ENCODE measurements at regions not wholly inside any gene's neighbourhood (a gene's known extent, or its start where the extent isn't known, plus 50 kb on each side); places are given as distances from the start of the nearest gene placed in this dataset.

DNA sequence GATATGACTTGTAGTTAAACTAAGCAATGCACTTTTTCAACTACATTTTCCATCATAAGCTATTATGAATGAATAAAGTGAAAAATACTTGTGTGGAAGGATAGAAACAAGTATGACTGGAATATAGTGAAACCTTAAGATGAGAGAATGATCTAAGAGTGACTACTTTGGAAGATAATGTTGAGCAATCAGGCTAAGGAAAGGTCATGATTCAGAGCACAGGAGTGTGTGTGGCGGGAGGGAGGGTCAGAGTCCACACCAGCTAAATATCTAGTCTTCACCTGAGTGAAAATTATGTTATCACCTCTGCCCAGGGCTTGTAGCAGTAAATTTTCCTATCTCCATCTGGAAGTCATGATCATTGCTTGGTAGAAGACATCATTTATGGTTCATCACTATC, 833.4 kb upstream of the ATXN8OS start:
- DNase-seq (ENCODE audit: low read depth in 2 of 2), result no peak
- Histone ChIP-seq H3K4me3 (replicated peaks in 1 of 4; ENCODE audit: control extremely low read depth in 1 of 4, insufficient read depth in 1 of 4, low read depth in 3 of 4, low read length in 4 of 4) (no peak overlapping the region), H4K20me1 (ENCODE audit: control insufficient read depth, extremely low read depth, insufficient read depth, low read length) (no peaks in the 10 kb centered on the region), H3K4me1 (ENCODE audit: control insufficient read depth, extremely low read depth, insufficient read depth, low read length) (no peaks in the 10 kb centered on the region), H3K9ac (ENCODE audit: insufficient read depth, low read length) (no peak overlapping the region), H3K9me3 (ENCODE audit: control insufficient read depth, insufficient read depth, low read depth, low read length) (no peaks in the 10 kb centered on the region), H3K79me2 (ENCODE audit: control insufficient read depth, insufficient read depth, low read length) (no peaks in the 10 kb centered on the region), H3K36me3 (ENCODE audit: control insufficient read depth, insufficient read depth, low read length) (no peaks in the 10 kb centered on the region), H3K27ac (ENCODE audit: insufficient read depth, low read length) (no peak overlapping the region), H2AFZ (ENCODE audit: low read length) (no peak overlapping the region), H3K4me2 (ENCODE audit: extremely low read depth, insufficient read depth, low read length) (no peak overlapping the region), H3K27me3 (ENCODE audit: control insufficient read depth, insufficient read depth, low read length) (no peaks in the 10 kb centered on the region)
- TF ChIP-seq, protein P1, sequence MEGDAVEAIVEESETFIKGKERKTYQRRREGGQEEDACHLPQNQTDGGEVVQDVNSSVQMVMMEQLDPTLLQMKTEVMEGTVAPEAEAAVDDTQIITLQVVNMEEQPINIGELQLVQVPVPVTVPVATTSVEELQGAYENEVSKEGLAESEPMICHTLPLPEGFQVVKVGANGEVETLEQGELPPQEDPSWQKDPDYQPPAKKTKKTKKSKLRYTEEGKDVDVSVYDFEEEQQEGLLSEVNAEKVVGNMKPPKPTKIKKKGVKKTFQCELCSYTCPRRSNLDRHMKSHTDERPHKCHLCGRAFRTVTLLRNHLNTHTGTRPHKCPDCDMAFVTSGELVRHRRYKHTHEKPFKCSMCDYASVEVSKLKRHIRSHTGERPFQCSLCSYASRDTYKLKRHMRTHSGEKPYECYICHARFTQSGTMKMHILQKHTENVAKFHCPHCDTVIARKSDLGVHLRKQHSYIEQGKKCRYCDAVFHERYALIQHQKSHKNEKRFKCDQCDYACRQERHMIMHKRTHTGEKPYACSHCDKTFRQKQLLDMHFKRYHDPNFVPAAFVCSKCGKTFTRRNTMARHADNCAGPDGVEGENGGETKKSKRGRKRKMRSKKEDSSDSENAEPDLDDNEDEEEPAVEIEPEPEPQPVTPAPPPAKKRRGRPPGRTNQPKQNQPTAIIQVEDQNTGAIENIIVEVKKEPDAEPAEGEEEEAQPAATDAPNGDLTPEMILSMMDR (conservative IDR thresholded peaks at IDR 0.05 in 1 of 2, IDR thresholded peaks at IDR 0.05 in 1 of 2; ENCODE audit: low read depth in 1 of 2, low read length in 2 of 2), result no peak
- no peak for TF ChIP-seq EZH2 (IDR thresholded peaks at IDR 0.05; ENCODE audit: low read length, missing control alignments)

DNA sequence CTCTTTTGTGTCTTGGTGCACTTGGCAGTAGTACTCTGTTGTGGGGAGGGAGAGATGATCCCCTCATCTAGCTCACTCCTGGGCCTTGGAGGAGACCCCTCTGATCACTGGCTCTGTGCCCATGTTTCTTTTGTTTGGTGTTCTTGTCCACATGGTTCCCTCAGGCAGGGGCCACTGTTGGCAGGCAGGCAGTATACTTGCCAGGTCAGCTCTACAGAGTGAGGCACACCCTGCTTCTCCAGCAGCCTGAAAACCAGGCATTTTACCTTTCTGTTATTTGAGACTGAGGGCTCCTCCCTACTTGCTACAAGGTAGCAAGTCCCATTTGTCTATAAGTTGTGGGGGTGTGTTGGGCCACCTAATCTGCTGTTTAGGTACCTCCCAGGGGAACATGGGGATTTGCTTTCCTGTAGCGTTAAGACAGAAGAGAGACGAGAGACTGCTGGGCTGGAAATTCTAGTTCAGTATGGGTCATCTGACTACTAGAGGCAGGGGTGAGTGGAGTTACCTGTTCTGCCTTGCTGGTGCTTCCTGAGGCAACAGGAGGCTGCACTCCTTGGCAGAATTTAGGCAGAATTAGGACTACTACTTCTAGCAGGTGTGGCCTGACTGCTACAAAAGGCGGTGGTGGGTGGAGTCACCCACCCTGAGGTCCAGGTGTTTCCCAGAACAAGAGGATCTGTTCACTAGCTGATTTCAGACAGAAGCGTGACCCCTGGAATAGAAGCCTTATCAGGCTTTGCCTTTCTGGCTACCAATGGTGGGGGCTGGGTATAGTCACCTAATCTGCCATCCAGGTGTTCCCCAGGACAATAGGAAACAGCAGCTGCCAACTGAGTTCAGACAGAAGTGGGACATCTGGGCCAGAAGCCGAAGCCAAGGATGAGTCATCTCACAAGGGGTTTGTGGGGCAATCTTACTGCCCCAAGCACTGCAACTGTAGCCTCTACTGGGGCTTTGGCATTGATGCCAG, 843.0 kb upstream of the ATXN8OS start:
- H3K27ac ChIP-seq (ENCODE audit: insufficient read depth, low read length), result no peak overlapping the region

DNA sequence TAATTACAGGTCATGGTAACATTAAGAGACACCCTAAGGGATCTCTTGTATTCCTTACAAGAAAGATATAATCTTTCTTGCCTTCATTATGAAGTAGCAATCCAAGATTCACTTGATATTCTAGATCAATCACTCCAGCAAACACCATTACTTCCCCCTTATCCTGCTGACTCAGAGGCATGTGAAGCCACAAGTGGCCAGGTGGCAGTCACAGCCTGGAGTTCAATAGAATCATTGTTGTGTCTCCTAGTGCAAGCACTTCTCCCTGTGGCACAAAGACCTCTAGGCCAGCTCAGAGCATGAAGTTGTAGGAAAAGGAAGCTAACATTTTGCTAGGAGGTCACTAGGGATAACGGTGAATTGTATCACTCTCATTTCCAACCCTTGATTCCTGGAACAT, 864.3 kb upstream of the ATXN8OS start:
- H3K9ac ChIP-seq (ENCODE audit: insufficient read depth, low read length), result no peak overlapping the region
- TF ChIP-seq EZH2 (IDR thresholded peaks at IDR 0.05; ENCODE audit: low read length, missing control alignments), result no peak
- no peaks in the 10 kb centered on the region for H3K9me3 ChIP-seq (ENCODE audit: control insufficient read depth, insufficient read depth, low read depth, low read length)
- no peak overlapping the region for H2AFZ ChIP-seq (ENCODE audit: low read length)
- no peak overlapping the region for H3K4me2 ChIP-seq (ENCODE audit: extremely low read depth, insufficient read depth, low read length)
- H3K4me3 ChIP-seq (replicated peaks in 1 of 4; ENCODE audit: control extremely low read depth in 1 of 4, insufficient read depth in 1 of 4, low read depth in 3 of 4, low read length in 4 of 4), result no peak overlapping the region
- no peaks in the 10 kb centered on the region for H3K79me2 ChIP-seq (ENCODE audit: control insufficient read depth, insufficient read depth, low read length)
- H3K27me3 ChIP-seq (ENCODE audit: control insufficient read depth, insufficient read depth, low read length), result no peaks in the 10 kb centered on the region
- no peak for DNase-seq (ENCODE audit: low read depth in 2 of 2)
- no peaks in the 10 kb centered on the region for H3K4me1 ChIP-seq (ENCODE audit: control insufficient read depth, extremely low read depth, insufficient read depth, low read length)
- H4K20me1 ChIP-seq (ENCODE audit: control insufficient read depth, extremely low read depth, insufficient read depth, low read length), result no peaks in the 10 kb centered on the region
- no peak overlapping the region for H3K27ac ChIP-seq (ENCODE audit: insufficient read depth, low read length)
- no peaks in the 10 kb centered on the region for H3K36me3 ChIP-seq (ENCODE audit: control insufficient read depth, insufficient read depth, low read length)

More for the DNA sequence above, 843.0 kb upstream of the ATXN8OS start:
- H4K20me1 ChIP-seq (ENCODE audit: control insufficient read depth, extremely low read depth, insufficient read depth, low read length), result no peaks in the 10 kb centered on the region
- no peaks in the 10 kb centered on the region for H3K79me2 ChIP-seq (ENCODE audit: control insufficient read depth, insufficient read depth, low read length)
- no peak for DNase-seq (ENCODE audit: low read depth in 2 of 2)
- TF ChIP-seq, protein P1 (conservative IDR thresholded peaks at IDR 0.05 in 1 of 2, IDR thresholded peaks at IDR 0.05 in 1 of 2; ENCODE audit: low read depth in 1 of 2, low read length in 2 of 2), result no peak
- no peak for TF ChIP-seq EZH2 (IDR thresholded peaks at IDR 0.05; ENCODE audit: low read length, missing control alignments)
- H3K36me3 ChIP-seq (ENCODE audit: control insufficient read depth, insufficient read depth, low read length), result no peaks in the 10 kb centered on the region
- H3K4me3 ChIP-seq (replicated peaks in 1 of 4; ENCODE audit: control extremely low read depth in 1 of 4, insufficient read depth in 1 of 4, low read depth in 3 of 4, low read length in 4 of 4), result no peak overlapping the region
- H3K4me2 ChIP-seq (ENCODE audit: extremely low read depth, insufficient read depth, low read length), result no peak overlapping the region
- no peak overlapping the region for H2AFZ ChIP-seq (ENCODE audit: low read length)
- no peak overlapping the region for H3K9ac ChIP-seq (ENCODE audit: insufficient read depth, low read length)
- no peaks in the 10 kb centered on the region for H3K9me3 ChIP-seq (ENCODE audit: control insufficient read depth, insufficient read depth, low read depth, low read length)
- no peaks in the 10 kb centered on the region for H3K4me1 ChIP-seq (ENCODE audit: control insufficient read depth, extremely low read depth, insufficient read depth, low read length)
- H3K27me3 ChIP-seq (ENCODE audit: control insufficient read depth, insufficient read depth, low read length), result no peaks in the 10 kb centered on the region

All from fibroblast of lung (primary cell).